ENCODE measurements at regions not wholly inside any gene's neighbourhood (a gene's known extent, or its start where the extent isn't known, plus 50 kb on each side); places are given as distances from the start of the nearest gene placed in this dataset.
A peak's percentile ranks its signal among the peaks of the same experiment; 100 is the strongest.

DNA sequence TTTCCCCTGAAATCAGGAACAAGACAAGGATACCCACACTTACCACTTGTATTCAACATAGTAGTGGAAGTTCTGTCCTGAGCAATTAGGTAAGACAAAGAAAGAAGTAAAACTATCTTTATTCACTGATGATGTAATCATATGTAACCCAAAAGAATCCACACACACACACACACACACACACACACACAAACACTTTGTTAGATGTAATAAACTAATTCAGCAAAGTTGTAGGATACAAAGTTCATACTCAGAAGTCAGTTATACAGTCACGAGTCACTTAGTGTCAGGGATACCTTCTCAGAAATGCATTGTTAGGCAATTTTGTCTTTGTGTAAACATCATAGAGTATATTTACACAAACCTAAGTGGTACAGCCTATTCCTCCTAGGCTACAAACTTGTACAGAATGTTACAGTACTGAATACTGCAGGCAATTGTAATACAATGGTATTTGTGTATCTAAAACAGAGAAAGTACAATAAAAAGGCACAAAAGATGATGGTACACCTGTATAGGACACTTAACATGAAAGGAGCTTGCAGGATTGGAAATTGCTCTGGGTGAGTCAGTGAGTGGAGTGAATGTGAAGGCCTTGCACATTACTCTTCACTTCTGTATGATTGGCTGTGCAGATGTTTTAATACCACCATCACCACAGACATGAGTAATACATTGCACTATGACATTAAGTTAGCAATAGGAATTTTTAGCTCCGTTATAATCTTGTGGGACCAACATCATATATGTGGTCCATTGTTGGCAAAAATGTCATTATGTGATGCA is 370.1 kb downstream of the ZFHX3 start (continued):
- TF ChIP-seq, protein P1, sequence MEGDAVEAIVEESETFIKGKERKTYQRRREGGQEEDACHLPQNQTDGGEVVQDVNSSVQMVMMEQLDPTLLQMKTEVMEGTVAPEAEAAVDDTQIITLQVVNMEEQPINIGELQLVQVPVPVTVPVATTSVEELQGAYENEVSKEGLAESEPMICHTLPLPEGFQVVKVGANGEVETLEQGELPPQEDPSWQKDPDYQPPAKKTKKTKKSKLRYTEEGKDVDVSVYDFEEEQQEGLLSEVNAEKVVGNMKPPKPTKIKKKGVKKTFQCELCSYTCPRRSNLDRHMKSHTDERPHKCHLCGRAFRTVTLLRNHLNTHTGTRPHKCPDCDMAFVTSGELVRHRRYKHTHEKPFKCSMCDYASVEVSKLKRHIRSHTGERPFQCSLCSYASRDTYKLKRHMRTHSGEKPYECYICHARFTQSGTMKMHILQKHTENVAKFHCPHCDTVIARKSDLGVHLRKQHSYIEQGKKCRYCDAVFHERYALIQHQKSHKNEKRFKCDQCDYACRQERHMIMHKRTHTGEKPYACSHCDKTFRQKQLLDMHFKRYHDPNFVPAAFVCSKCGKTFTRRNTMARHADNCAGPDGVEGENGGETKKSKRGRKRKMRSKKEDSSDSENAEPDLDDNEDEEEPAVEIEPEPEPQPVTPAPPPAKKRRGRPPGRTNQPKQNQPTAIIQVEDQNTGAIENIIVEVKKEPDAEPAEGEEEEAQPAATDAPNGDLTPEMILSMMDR (IDR thresholded peaks at IDR 0.05 in 2 of 3, conservative IDR thresholded peaks at IDR 0.05 in 1 of 3; ENCODE audit: borderline replicate concordance in 1 of 3, insufficient read depth in 1 of 3, low read depth in 2 of 3, low read length in 2 of 3): no peak

DNA sequence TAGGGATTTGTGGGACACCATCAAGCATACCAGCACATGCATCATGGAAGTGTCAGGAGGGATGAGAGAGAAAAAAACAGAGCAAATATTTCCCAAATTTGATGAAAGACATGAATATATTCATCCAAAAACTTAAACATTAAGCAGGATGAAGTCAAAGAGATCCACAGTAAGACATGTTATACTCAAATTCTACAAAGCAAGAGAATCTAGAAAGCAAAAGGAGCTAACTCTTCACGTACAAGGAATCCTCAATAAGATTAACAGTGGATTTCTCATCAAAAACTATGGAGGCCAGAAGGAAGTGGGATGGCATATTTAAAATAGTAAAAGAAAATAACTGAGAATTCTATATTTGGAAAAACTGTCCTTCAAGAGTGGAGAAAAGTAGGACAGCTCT is 374.8 kb downstream of the ZFHX3 start:
- H2AFZ ChIP-seq (ENCODE audit: low read depth, low read length, poor library complexity, severe bottlenecking): no peak overlapping the region
- H3K4me3 ChIP-seq (replicated peaks in 1 of 2; ENCODE audit: low read depth in 1 of 2, low read length in 2 of 2): no peak overlapping the region
- intact Hi-C loops (cut with micrococcal nuclease): no loop called here
- H3K27me3 ChIP-seq (ENCODE audit: insufficient read depth, low read length): no peaks in the 10 kb centered on the region
- RAD21 ChIA-PET (ENCODE audit: low non-redundant PET in 1 of 2, low total read pairs in 2 of 2, uncharacterized antibody in 2 of 2, unreplicated experiment in 2 of 2): no interaction called here
- no peak overlapping the region for H3K4me2 ChIP-seq (ENCODE audit: low read length)
- H3K4me1 ChIP-seq (ENCODE audit: control insufficient read depth in 1 of 2, insufficient read depth in 2 of 2, low read length in 2 of 2): no peaks in the 10 kb centered on the region
- no peaks in the 10 kb centered on the region for H3K36me3 ChIP-seq (ENCODE audit: control insufficient read depth in 1 of 2, insufficient read depth in 2 of 2, low read length in 2 of 2)
- no peaks in the 10 kb centered on the region for H3K9me2 ChIP-seq (ENCODE audit: insufficient read depth)
- H3K79me2 ChIP-seq (ENCODE audit: insufficient read depth, low read length): no peaks in the 10 kb centered on the region
- H3K9ac ChIP-seq (ENCODE audit: low read length): no peak overlapping the region
- no peak for DNase-seq (ENCODE audit: low read depth, low spot score)
- BruUV-seq (replicated peaks): no TSS peak
- POLR2A ChIA-PET: no interaction called here
- TF ChIP-seq POLR2AphosphoS5 (IDR thresholded peaks at IDR 0.05; ENCODE audit: low read depth, low read length) (no peak), CBX3 (IDR thresholded peaks at IDR 0.05; ENCODE audit: low read depth) (peak; percentile 72; the same call in 1 of the 2 replicates), RAD21 (IDR thresholded peaks at IDR 0.05; ENCODE audit: low read depth) (peak; percentile 8; the same call in 1 of the 2 replicates), SIN3A (IDR thresholded peaks at IDR 0.05; ENCODE audit: low read depth) (no peak)
- TF ChIP-seq, protein P2, sequence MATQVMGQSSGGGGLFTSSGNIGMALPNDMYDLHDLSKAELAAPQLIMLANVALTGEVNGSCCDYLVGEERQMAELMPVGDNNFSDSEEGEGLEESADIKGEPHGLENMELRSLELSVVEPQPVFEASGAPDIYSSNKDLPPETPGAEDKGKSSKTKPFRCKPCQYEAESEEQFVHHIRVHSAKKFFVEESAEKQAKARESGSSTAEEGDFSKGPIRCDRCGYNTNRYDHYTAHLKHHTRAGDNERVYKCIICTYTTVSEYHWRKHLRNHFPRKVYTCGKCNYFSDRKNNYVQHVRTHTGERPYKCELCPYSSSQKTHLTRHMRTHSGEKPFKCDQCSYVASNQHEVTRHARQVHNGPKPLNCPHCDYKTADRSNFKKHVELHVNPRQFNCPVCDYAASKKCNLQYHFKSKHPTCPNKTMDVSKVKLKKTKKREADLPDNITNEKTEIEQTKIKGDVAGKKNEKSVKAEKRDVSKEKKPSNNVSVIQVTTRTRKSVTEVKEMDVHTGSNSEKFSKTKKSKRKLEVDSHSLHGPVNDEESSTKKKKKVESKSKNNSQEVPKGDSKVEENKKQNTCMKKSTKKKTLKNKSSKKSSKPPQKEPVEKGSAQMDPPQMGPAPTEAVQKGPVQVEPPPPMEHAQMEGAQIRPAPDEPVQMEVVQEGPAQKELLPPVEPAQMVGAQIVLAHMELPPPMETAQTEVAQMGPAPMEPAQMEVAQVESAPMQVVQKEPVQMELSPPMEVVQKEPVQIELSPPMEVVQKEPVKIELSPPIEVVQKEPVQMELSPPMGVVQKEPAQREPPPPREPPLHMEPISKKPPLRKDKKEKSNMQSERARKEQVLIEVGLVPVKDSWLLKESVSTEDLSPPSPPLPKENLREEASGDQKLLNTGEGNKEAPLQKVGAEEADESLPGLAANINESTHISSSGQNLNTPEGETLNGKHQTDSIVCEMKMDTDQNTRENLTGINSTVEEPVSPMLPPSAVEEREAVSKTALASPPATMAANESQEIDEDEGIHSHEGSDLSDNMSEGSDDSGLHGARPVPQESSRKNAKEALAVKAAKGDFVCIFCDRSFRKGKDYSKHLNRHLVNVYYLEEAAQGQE (IDR thresholded peaks at IDR 0.05; ENCODE audit: low read depth): no peak
- H3K9me3 ChIP-seq (ENCODE audit: control insufficient read depth in 1 of 2, insufficient read depth in 1 of 2, low read depth in 1 of 2, low read length in 2 of 2): peaks cover 7 to 13% of the 10 kb centered on the region in 2 experiments; a peak in 2 of 4 replicates
- H3K27ac ChIP-seq (ENCODE audit: low read depth, low read length): no peak overlapping the region
- no peak for ATAC-seq
- no peaks in the 10 kb centered on the region for H4K20me1 ChIP-seq (ENCODE audit: insufficient read depth)
- CTCF ChIA-PET: no interaction called here

All from HCT116 (cell line).